Skeletal muscle tissue (tissue), 3 donors: ENCODE measurements at regions not wholly inside any gene's neighbourhood (a gene's known extent, or its start where the extent isn't known, plus 50 kb on each side); places are given as distances from the start of the nearest gene placed in this dataset.

Experiments
- H3K27ac ChIP-seq: one replicate; pipeline ENCODE4 v1.7.0; 2013; ENCODE audit warnings: mild to moderate bottlenecking, low read depth, low read length, inconsistent platforms
- H3K27me3 ChIP-seq, 3 donors: one replicate each; pipeline ENCODE4 v1.7.0; 2013; ENCODE audit warnings: low read length in 3 of 3; ENCODE audit not compliant: control insufficient read depth in 3 of 3, insufficient read depth in 3 of 3
- H3K36me3 ChIP-seq, 3 donors: one replicate each; pipeline ENCODE4 v1.7.0; 2013; ENCODE audit warnings: low read length in 3 of 3; ENCODE audit not compliant: control insufficient read depth in 3 of 3, insufficient read depth in 3 of 3
- H3K4me1 ChIP-seq, 3 donors: one replicate each; pipeline ENCODE4 v1.7.0; 2013; ENCODE audit warnings: low read length in 3 of 3, mild to moderate bottlenecking in 3 of 3; ENCODE audit not compliant: control insufficient read depth in 3 of 3, insufficient read depth in 3 of 3
- H3K4me3 ChIP-seq, 3 donors: one replicate each; pipeline ENCODE4 v1.7.0; 2013; ENCODE audit warnings: low read length in 3 of 3
- H3K9ac ChIP-seq, 3 donors: one replicate each; pipeline ENCODE4 v1.7.0; 2013; ENCODE audit warnings: low read length in 3 of 3, mild to moderate bottlenecking in 3 of 3, moderate library complexity in 2 of 3, low read depth in 1 of 3
- H3K9me3 ChIP-seq, 3 donors: one replicate each; pipeline ENCODE4 v1.7.0; 2013; ENCODE audit warnings: low read length in 3 of 3; ENCODE audit not compliant: control insufficient read depth in 3 of 3
- donor health status: Osteomylitis.

GRCh38 chr9:103821115-103821514 lies 273.0 kb upstream of the SMC2 start:
- Histone ChIP-seq H3K4me3 (no peak overlapping the region), H3K9me3 (no peaks in the 10 kb centered on the region), H3K27ac (no peak overlapping the region), H3K27me3 (no peaks in the 10 kb centered on the region), H3K4me1 (no peaks in the 10 kb centered on the region), H3K36me3 (no peaks in the 10 kb centered on the region), H3K9ac (no peak overlapping the region)

- no peaks in the 10 kb centered on the region for H3K27me3 ChIP-seq
- H3K4me3 ChIP-seq, result no peak overlapping the region
- no peak overlapping the region for H3K9ac ChIP-seq
- H3K27ac ChIP-seq, result no peak overlapping the region
- peaks cover 0 to 2% (median 0%) of the 10 kb centered on the region in 3 donors for H3K9me3 ChIP-seq
- H3K4me1 ChIP-seq, result no peaks in the 10 kb centered on the region
- H3K36me3 ChIP-seq, result no peaks in the 10 kb centered on the region
These were observed 256.2 kb upstream of the SMC2 start for GRCh38 chr9:103837940-103838339.

- Histone ChIP-seq H3K4me3 (no peak overlapping the region), H3K4me1 (no peaks in the 10 kb centered on the region), H3K27ac (no peak overlapping the region), H3K27me3 (no peaks in the 10 kb centered on the region), H3K36me3 (no peaks in the 10 kb centered on the region), H3K9me3 (peaks cover 0 to 3% (median 0%) of the 10 kb centered on the region in 3 donors), H3K9ac (no peak overlapping the region)
These were observed 254.9 kb upstream of the SMC2 start for GRCh38 chr9:103839197-103839596.

GRCh38 chr9:103867886-103868285 lies 226.2 kb upstream of the SMC2 start:
- no peaks in the 10 kb centered on the region for H3K9me3 ChIP-seq

GRCh38 chr9:103872811-103873210 lies 221.3 kb upstream of the SMC2 start:
- H3K4me1 ChIP-seq, result no peaks in the 10 kb centered on the region
- no peaks in the 10 kb centered on the region for H3K27me3 ChIP-seq
- H3K27ac ChIP-seq, result no peak overlapping the region
- H3K9me3 ChIP-seq, result no peaks in the 10 kb centered on the region
- no peaks in the 10 kb centered on the region for H3K36me3 ChIP-seq
- H3K9ac ChIP-seq, result no peak overlapping the region
- H3K4me3 ChIP-seq, result no peak overlapping the region

More at GRCh38 chr9:103867886-103868285, 226.2 kb upstream of the SMC2 start:
- H3K4me3 ChIP-seq, result no peak overlapping the region
- no peaks in the 10 kb centered on the region for H3K36me3 ChIP-seq
- H3K27ac ChIP-seq, result no peak overlapping the region
- no peaks in the 10 kb centered on the region for H3K4me1 ChIP-seq
- H3K9ac ChIP-seq, result no peak overlapping the region
- H3K27me3 ChIP-seq, result no peaks in the 10 kb centered on the region

- H3K36me3 ChIP-seq, result no peaks in the 10 kb centered on the region
- no peaks in the 10 kb centered on the region for H3K4me1 ChIP-seq
- no peak overlapping the region for H3K4me3 ChIP-seq
- H3K9ac ChIP-seq, result no peak overlapping the region
- no peaks in the 10 kb centered on the region for H3K9me3 ChIP-seq
- H3K27me3 ChIP-seq, result no peaks in the 10 kb centered on the region
- H3K27ac ChIP-seq, result no peak overlapping the region
These were observed 212.7 kb upstream of the SMC2 start for GRCh38 chr9:103881419-103881818.

- Histone ChIP-seq H3K36me3 (no peaks in the 10 kb centered on the region), H3K27me3 (no peaks in the 10 kb centered on the region), H3K4me1 (no peaks in the 10 kb centered on the region), H3K9ac (no peak overlapping the region), H3K4me3 (no peak overlapping the region), H3K27ac (no peak overlapping the region), H3K9me3 (no peaks in the 10 kb centered on the region)
These were observed 204.1 kb upstream of the SMC2 start for GRCh38 chr9:103889989-103890388.

GRCh38 chr9:103894184-103894583 lies 199.9 kb upstream of the SMC2 start:
- Histone ChIP-seq H3K9ac (no peak overlapping the region), H3K4me1 (no peaks in the 10 kb centered on the region), H3K4me3 (no peak overlapping the region), H3K9me3 (no peaks in the 10 kb centered on the region), H3K27ac (no peak overlapping the region), H3K36me3 (no peaks in the 10 kb centered on the region), H3K27me3 (no peaks in the 10 kb centered on the region)

- Histone ChIP-seq H3K36me3 (no peaks in the 10 kb centered on the region), H3K9ac (no peak overlapping the region), H3K27ac (no peak overlapping the region), H3K4me3 (no peak overlapping the region), H3K9me3 (no peaks in the 10 kb centered on the region), H3K4me1 (no peaks in the 10 kb centered on the region), H3K27me3 (no peaks in the 10 kb centered on the region)
These were observed 195.6 kb upstream of the SMC2 start for GRCh38 chr9:103898550-103898949.

GRCh38 chr9:103899866-103900265 lies 194.2 kb upstream of the SMC2 start:
- H3K4me3 ChIP-seq, result no peak overlapping the region
- H3K27me3 ChIP-seq, result no peaks in the 10 kb centered on the region
- H3K36me3 ChIP-seq, result no peaks in the 10 kb centered on the region
- no peaks in the 10 kb centered on the region for H3K4me1 ChIP-seq
- no peaks in the 10 kb centered on the region for H3K9me3 ChIP-seq
- H3K9ac ChIP-seq, result no peak overlapping the region
- no peak overlapping the region for H3K27ac ChIP-seq

GRCh38 chr9:103900466-103900865 lies 193.6 kb upstream of the SMC2 start:
- Histone ChIP-seq H3K9ac (no peak overlapping the region), H3K27me3 (no peaks in the 10 kb centered on the region), H3K36me3 (no peaks in the 10 kb centered on the region), H3K4me1 (no peaks in the 10 kb centered on the region), H3K9me3 (no peaks in the 10 kb centered on the region), H3K27ac (no peak overlapping the region), H3K4me3 (no peak overlapping the region)
